ENCODE measurements at regions not wholly inside any gene's neighbourhood (a gene's known extent, or its start where the extent isn't known, plus 50 kb on each side); places are given as distances from the start of the nearest gene placed in this dataset.
"Not testable (repeated sequence)": the region's sequence is repeated elsewhere in the genome, so short reads cannot be mapped to it uniquely, and the experiment has no call there.

DNA sequence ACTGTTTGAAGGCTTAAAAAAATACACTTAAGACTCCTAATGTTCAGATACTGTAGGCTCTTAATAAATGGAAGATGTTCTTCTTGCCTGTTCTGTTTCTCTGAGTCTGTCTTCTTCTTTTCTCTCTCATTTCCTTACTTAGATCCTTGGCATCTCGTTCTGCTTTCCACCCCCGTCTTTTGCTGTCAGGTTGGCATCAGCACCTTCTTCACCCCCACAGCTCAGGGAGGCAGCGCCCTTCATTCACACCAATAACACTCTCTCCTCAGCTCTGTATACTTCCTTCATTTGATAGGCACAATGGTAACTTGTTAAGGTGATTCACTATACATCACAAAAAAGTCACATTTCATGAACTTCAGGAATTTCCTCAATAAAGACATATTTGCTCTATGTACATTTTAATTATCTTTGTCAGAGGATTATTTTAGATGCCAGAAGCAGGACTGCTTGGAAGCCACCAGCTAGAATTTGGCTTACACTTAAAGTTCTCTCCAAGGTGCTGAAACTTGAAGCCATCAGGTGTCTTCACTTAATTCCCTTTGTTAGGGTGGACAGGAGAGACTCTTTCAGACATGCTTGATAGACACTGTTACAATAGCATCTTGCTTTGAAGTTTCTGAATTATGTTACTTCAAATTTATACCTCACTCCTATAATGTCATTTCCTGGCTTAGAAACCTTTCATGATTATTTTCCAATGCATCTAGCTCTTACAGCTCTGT is 670.1 kb upstream of the C16orf82 start:
- TF ChIP-seq, protein P1, sequence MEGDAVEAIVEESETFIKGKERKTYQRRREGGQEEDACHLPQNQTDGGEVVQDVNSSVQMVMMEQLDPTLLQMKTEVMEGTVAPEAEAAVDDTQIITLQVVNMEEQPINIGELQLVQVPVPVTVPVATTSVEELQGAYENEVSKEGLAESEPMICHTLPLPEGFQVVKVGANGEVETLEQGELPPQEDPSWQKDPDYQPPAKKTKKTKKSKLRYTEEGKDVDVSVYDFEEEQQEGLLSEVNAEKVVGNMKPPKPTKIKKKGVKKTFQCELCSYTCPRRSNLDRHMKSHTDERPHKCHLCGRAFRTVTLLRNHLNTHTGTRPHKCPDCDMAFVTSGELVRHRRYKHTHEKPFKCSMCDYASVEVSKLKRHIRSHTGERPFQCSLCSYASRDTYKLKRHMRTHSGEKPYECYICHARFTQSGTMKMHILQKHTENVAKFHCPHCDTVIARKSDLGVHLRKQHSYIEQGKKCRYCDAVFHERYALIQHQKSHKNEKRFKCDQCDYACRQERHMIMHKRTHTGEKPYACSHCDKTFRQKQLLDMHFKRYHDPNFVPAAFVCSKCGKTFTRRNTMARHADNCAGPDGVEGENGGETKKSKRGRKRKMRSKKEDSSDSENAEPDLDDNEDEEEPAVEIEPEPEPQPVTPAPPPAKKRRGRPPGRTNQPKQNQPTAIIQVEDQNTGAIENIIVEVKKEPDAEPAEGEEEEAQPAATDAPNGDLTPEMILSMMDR (IDR thresholded peaks at IDR 0.05; ENCODE audit: insufficient read depth, low read depth, low read length, missing control alignments) = no peak
- no peak for DNase-seq (ENCODE audit: low read depth)

DNA sequence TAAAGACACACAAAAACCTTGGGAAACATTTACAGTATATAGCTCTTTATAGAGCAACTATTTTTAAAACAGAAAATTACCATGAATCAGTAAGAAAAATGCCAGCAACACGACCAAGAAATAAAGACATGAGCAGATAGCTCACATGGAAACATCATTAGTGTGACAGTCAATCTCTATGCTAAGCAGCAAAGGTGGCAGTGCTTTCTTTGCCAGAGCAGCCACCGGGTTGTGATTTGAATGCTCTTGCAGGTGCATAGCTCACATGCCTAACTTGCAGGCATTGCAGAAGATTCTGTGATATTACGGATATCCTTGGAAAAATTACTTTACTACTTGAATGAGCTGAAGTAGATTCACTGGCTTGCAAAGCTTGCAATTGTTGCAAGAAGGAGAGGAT is 652.9 kb upstream of the C16orf82 start:
- no peak overlapping the region for H3K4me3 ChIP-seq (ENCODE audit: low read depth, low read length)
- DNase-seq (ENCODE audit: low read depth) = no peak
- TF ChIP-seq, protein P1 (IDR thresholded peaks at IDR 0.05; ENCODE audit: insufficient read depth, low read depth, low read length, missing control alignments) = no peak

More for the DNA sequence above, 670.1 kb upstream of the C16orf82 start:
- H3K4me3 ChIP-seq (ENCODE audit: low read depth, low read length) = no peak overlapping the region

DNA sequence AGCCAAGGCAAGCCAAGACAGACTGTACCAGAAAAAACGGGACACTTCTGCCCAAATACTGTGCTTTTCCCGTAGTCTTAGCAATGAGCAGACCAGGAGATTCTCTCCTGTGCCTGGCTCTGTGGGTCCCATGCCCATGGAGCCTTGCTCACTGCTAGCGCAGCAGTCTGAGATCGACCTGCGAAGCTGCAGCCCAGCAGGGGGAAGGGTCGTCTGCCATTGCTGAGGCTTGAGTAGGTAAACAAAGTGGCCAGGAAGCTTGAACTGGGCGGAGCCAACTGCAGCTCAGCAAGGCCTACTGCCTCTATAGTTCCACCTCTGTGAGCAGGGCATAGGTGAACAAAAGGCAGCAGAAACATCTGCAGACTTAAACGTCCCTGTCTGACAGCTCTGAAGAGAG is 647.3 kb upstream of the C16orf82 start:
- not testable (repeated sequence) for DNase-seq (ENCODE audit: low read depth)

GRCh38 chr16:26430618-26431017 is 636.1 kb upstream of the C16orf82 start:
- no peak for DNase-seq (ENCODE audit: low read depth)
- TF ChIP-seq, protein P1 (IDR thresholded peaks at IDR 0.05; ENCODE audit: insufficient read depth, low read depth, low read length, missing control alignments) = no peak
- H3K4me3 ChIP-seq (ENCODE audit: low read depth, low read length) = no peak overlapping the region

More for the DNA sequence above, 647.3 kb upstream of the C16orf82 start:
- H3K4me3 ChIP-seq (ENCODE audit: low read depth, low read length) = not testable (repeated sequence)

GRCh38 chr16:26433807-26434206 is 632.9 kb upstream of the C16orf82 start:
- no peak for DNase-seq (ENCODE audit: low read depth)
- H3K4me3 ChIP-seq (ENCODE audit: low read depth, low read length) = no peak overlapping the region
- TF ChIP-seq, protein P1 (IDR thresholded peaks at IDR 0.05; ENCODE audit: insufficient read depth, low read depth, low read length, missing control alignments) = no peak

- TF ChIP-seq, protein P1 (IDR thresholded peaks at IDR 0.05; ENCODE audit: insufficient read depth, low read depth, low read length, missing control alignments) = no peak
- H3K4me3 ChIP-seq (ENCODE audit: low read depth, low read length) = no peak overlapping the region
- no peak for DNase-seq (ENCODE audit: low read depth)
These were observed 625.5 kb upstream of the C16orf82 start for GRCh38 chr16:26441178-26441577.

GRCh38 chr16:26442321-26442720 is 624.4 kb upstream of the C16orf82 start:
- H3K4me3 ChIP-seq (ENCODE audit: low read depth, low read length) = no peak overlapping the region
- TF ChIP-seq, protein P1 (IDR thresholded peaks at IDR 0.05; ENCODE audit: insufficient read depth, low read depth, low read length, missing control alignments) = no peak

More at GRCh38 chr16:26442321-26442720, 624.4 kb upstream of the C16orf82 start:
- no peak for DNase-seq (ENCODE audit: low read depth)
